Sigmoid colon (tissue), 6 donors: ENCODE measurements at regions not wholly inside any gene's neighbourhood (a gene's known extent, or its start where the extent isn't known, plus 50 kb on each side); places are given as distances from the start of the nearest gene placed in this dataset.
"Not testable (repeated sequence)": the region's sequence is repeated elsewhere in the genome, so short reads cannot be mapped to it uniquely, and the experiment has no call there.

Source experiments
- DNase-seq: peaks from one replicate; pipeline ENCODE4 v3.0.0-alpha.2; 2019
- H3K27ac ChIP-seq, 4 donors: fragments of 200-600 bp; sonication (generic); one replicate each; pipeline ENCODE4 v1.5.1; 2016 to 2019; ENCODE audit warnings: mild to moderate bottlenecking in 1 of 4
- H3K27me3 ChIP-seq, 3 donors: fragments of 200-600 bp; sonication (generic); one replicate each; pipeline ENCODE4 v1.5.1; 2019; ENCODE audit warnings: mild to moderate bottlenecking in 1 of 3
- H3K36me3 ChIP-seq, 4 donors: fragments of 200-600 bp; sonication (generic); one replicate each; pipeline ENCODE4 v1.5.1; 2016 to 2019
- H3K4me1 ChIP-seq, 4 donors: fragments of 200-600 bp; sonication (generic); one replicate each; pipeline ENCODE4 v1.5.1; 2017 to 2019
- H3K4me3 ChIP-seq, 4 donors: fragments of 200-600 bp; sonication (generic); one replicate each; pipeline ENCODE4 v1.5.1; 2017 to 2019; ENCODE audit warnings: mild to moderate bottlenecking in 2 of 4, moderate library complexity in 1 of 4
- H3K9me3 ChIP-seq, 4 donors: fragments of 200-600 bp in 3 of 4; sonication (generic) in 3 of 4; one replicate each; pipeline versions ENCODE4 v1.5.1 to v1.6.1; 2013 to 2019
- EP300 ChIP-seq, 4 donors: sonication (generic); formaldehyde crosslinking; IDR thresholded peaks; one replicate each; pipeline ENCODE4 v1.6.1; 2017; ENCODE audit warnings: antibody characterized with exemption in 4 of 4
- POLR2A ChIP-seq, 2 donors: fragments of 450-650 bp; IDR thresholded peaks; one replicate each; pipeline ENCODE4 v1.6.1; 2016; ENCODE audit warnings: antibody characterized with exemption in 2 of 2, mild to moderate bottlenecking in 2 of 2, moderate library complexity in 2 of 2
- POLR2AphosphoS5 ChIP-seq, 4 donors: sonication (generic); formaldehyde crosslinking; IDR thresholded peaks; one replicate each; pipeline ENCODE4 v1.6.1; 2017; ENCODE audit warnings: antibody characterized with exemption in 4 of 4
- WGBS, 2 donors: extraction: QIAGEN DNeasy Blood & Tissue Kit; methylation state at CpG; one replicate each; pipeline ENCODE4 v1.1.7; 2013; 5-methylcytosine and 5-hydroxymethylcytosine counted together
- intact Hi-C: fragments of 100-400 bp; cut with DNase I; formaldehyde crosslinking; loops from one replicate; pipeline ENCODE4 v1.15.1; 2023
- TF ChIP-seq, protein P1 (sequence below), 4 experiments: fragments of 450-650 bp in 3 of 4; fragments of 200-600 bp in 1 of 4; IDR thresholded peaks; one replicate each; pipeline ENCODE4 v1.5.1; 2016 to 2019; ENCODE audit warnings: antibody characterized with exemption in 4 of 4, mild to moderate bottlenecking in 3 of 4, moderate library complexity in 2 of 4
- donor health status: healthy with polysubstance abuse.
- donor health status: healthy.

DNA sequence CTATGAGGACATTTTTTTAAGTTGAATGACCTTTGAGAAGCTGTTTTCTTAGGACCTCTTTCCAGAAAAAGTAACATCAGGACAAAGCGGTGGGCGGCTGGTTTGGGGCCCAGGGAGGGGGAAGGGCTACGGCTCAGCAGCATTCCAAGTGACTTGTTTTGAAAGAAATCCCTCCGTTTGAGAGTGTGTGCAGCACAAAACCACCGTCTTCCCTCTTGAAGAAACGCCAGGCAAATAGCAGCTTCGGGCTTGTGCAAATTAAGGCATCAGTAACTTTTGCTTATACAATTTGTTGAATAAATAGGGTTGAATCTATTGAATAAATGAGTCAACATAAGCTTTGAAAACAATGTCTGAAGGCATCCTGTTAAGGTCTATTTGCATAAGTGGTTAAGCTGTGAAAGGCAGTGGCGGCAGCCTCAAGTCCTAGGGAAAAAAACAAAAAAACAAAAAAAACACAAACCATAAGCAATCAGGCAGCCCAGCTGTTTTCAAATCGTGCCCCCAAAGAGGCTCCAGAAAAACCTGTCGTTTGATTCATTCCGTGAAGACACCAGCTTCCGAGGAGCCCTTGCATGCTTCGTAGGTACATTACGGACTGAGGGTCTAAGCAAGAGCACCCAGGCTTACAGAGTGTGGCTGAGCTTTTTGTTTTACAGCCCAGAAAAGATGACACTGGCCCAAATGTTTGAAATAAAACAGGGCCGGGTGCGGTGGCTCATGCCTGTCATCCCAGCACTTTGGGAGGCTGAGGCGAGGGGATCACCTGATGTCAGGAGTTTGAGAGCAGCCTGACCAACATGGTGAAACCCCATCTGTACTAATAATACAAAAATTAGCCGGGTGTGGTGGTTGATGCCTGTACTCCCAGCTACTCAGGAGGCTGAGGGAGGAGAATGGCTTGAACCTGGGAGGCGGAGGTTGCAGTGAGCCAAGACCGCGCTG is 103.7 kb downstream of the CRLF2 start:
- H3K27me3 ChIP-seq: peaks cover 0 to 44% (median 12%) of the 10 kb centered on the region in 3 donors
- no peaks in the 10 kb centered on the region for H3K4me1 ChIP-seq
- intact Hi-C loops: no loop called here
- H3K27ac ChIP-seq: no peak overlapping the region
- 28 to 45% methylated on average over 21 of the region's 21 CpGs for WGBS, 2 donors
- TF ChIP-seq, protein P1, sequence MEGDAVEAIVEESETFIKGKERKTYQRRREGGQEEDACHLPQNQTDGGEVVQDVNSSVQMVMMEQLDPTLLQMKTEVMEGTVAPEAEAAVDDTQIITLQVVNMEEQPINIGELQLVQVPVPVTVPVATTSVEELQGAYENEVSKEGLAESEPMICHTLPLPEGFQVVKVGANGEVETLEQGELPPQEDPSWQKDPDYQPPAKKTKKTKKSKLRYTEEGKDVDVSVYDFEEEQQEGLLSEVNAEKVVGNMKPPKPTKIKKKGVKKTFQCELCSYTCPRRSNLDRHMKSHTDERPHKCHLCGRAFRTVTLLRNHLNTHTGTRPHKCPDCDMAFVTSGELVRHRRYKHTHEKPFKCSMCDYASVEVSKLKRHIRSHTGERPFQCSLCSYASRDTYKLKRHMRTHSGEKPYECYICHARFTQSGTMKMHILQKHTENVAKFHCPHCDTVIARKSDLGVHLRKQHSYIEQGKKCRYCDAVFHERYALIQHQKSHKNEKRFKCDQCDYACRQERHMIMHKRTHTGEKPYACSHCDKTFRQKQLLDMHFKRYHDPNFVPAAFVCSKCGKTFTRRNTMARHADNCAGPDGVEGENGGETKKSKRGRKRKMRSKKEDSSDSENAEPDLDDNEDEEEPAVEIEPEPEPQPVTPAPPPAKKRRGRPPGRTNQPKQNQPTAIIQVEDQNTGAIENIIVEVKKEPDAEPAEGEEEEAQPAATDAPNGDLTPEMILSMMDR (IDR thresholded peaks at IDR 0.05): no peak
- TF ChIP-seq POLR2A (IDR thresholded peaks at IDR 0.05) (no peak), POLR2AphosphoS5 (IDR thresholded peaks at IDR 0.05) (no peak), EP300 (IDR thresholded peaks at IDR 0.05) (no peak)
- no peak for DNase-seq
- H3K36me3 ChIP-seq: no peaks in the 10 kb centered on the region
- no peak overlapping the region for H3K4me3 ChIP-seq
- H3K9me3 ChIP-seq: peaks cover 0 to 2% (median 0%) of the 10 kb centered on the region in 4 donors

DNA sequence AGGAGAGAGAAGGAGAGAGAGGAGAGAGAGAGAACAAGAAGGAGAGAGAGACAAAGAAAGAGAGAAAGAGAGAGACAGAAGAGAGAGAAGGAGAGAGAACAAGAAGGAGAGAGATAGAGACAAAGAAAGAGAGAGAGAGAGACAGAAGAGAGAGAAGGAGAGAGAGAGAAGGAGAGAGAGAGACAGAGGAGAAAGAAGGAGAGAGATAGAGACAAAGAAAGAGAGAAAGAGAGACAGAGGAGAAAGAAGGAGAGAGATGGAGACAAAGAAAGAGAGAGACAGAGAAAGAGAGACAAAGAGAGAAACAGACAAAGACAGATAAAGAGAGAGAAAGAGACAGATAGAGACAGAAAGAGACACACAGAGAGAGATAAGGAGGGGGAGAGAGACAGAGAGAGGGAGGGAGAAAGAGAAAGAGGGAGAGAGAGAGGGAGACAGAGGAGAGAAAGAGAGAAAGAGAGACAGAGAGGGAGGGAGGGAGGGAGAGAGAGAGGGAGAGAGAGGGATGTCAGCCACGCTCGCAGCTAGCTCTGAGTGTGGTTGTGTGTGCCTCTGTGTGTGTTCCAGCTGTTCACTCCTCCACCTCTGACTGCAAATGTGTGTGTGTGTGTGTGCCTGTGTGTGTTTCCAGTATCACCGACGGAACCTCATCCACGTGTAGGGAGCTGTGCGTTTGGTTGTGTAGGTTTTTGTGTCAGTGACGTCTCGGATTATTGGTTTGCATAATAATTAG is 105.8 kb downstream of the CRLF2 start:
- Histone ChIP-seq H3K27ac (no peak overlapping the region), H3K27me3 (peaks cover 0 to 24% (median 8%) of the 10 kb centered on the region in 3 donors), H3K4me3 (no peak overlapping the region), H3K4me1 (no peaks in the 10 kb centered on the region), H3K36me3 (no peaks in the 10 kb centered on the region), H3K9me3 (peaks cover 0 to 2% (median 0%) of the 10 kb centered on the region in 4 donors)
- intact Hi-C loops: no loop called here
- DNase-seq: no peak
- TF ChIP-seq EP300 (IDR thresholded peaks at IDR 0.05): no peak
- TF ChIP-seq POLR2AphosphoS5 (IDR thresholded peaks at IDR 0.05): no peak
- no peak for TF ChIP-seq POLR2A (IDR thresholded peaks at IDR 0.05)
- TF ChIP-seq, protein P1 (IDR thresholded peaks at IDR 0.05): no peak
- WGBS, 2 donors: 26 to 32% methylated on average over 8 of the region's 8 CpGs

DNA sequence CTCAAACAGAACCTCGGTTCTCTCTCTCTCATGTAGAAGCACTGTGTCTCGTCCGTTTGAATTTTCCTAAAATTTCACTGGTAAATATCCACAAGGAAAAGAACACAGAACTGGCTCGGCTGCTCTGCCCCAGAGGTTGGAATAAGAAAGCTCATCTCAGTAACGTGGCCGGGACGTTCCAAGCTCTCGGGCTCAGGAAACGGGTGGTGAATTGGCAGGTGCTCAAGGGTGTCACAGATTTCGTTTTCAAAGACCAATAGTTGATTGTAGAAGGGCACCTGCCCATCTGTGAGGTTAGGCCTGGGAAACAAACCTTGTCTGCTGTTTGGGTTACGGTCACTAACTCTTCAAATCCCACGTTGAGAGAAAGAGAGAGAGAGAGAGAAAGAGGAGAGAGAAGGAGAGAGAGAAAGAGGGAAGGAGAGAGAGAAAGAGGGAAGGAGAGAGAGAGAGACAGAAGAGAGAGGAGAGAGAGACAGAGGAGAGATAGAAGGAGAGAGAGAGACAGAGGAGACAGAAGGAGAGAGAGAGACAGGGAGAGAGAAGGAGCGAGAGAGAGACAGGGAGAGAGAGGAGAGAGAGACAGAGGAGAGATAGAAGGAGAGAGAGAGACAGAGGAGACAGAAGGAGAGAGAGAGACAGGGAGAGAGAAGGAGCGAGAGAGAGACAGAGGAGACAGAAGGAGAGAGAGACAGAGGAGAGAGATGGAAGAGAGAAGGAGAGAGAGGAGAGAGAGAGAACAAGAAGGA is 106.6 kb downstream of the CRLF2 start:
- intact Hi-C loops: no loop called here
- WGBS, 2 donors: 49 to 50% methylated on average over 14 of the region's 14 CpGs
- DNase-seq: no peak

DNA sequence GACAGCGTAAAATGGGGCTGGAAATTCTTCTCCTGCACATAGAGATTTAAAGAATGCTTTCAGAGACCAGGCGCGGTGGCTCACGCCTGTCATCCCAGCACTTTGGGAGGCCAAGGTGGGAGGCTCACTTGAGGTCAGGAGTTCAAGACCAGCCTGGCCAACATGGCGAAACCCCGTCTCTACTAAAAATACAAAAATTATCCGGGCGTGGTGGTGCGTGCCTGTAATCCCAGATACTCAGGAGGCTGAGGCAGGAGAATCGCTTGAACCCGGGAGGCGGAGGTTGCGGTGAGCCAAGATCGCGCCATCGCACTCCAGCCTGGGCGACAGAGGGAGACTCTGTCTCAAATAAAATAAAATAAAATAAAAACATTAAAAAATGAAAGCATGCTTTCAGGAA is 107.4 kb downstream of the CRLF2 start:
- H3K4me1 ChIP-seq, intact Hi-C loops, DNase-seq, H3K27ac ChIP-seq, H3K4me3 ChIP-seq, H3K9me3 ChIP-seq, H3K36me3 ChIP-seq: not testable (repeated sequence)
- WGBS, 2 donors: 95 to 96% methylated on average over 17 of the region's 17 CpGs
- peaks cover 0 to 22% (median 8%) of the 10 kb centered on the region in 3 donors for H3K27me3 ChIP-seq

More for the DNA sequence above, 106.6 kb downstream of the CRLF2 start:
- Histone ChIP-seq H3K4me1 (no peaks in the 10 kb centered on the region), H3K27me3 (peaks cover 0 to 24% (median 8%) of the 10 kb centered on the region in 3 donors), H3K4me3 (no peak overlapping the region), H3K9me3 (peaks cover 0 to 2% (median 0%) of the 10 kb centered on the region in 4 donors), H3K36me3 (no peaks in the 10 kb centered on the region), H3K27ac (no peak overlapping the region)
- TF ChIP-seq POLR2A (IDR thresholded peaks at IDR 0.05) (no peak), POLR2AphosphoS5 (IDR thresholded peaks at IDR 0.05) (no peak), EP300 (IDR thresholded peaks at IDR 0.05) (no peak)
- TF ChIP-seq, protein P1 (IDR thresholded peaks at IDR 0.05): no peak
